Skin epidermis (tissue), 12 donors: ENCODE measurements at regions not wholly inside any gene's neighbourhood (a gene's known extent, or its start where the extent isn't known, plus 50 kb on each side); places are given as distances from the start of the nearest gene placed in this dataset.

ENCODE experiments used
- H3K27ac ChIP-seq, 21 experiments: fragments of 200-600 bp; sonication (generic) in 11 of 21; one replicate each; pipeline ENCODE4 v1.5.0; 2020; ENCODE audit warnings: mild to moderate bottlenecking in 3 of 21, inconsistent platforms in 2 of 21, moderate library complexity in 2 of 21
- H3K4me3 ChIP-seq, 7 experiments: fragments of 200-600 bp; sonication (generic) in 2 of 7; one replicate each; pipeline ENCODE4 v1.5.0; 2020; ENCODE audit warnings: inconsistent platforms in 2 of 7, mild to moderate bottlenecking in 2 of 7, moderate library complexity in 1 of 7

GRCh38 chr10:93248583-93249227 is 175.0 kb downstream of the CYP26A1 start:
- Histone ChIP-seq H3K4me3 (no peak overlapping the region), H3K27ac (no peak overlapping the region)

DNA sequence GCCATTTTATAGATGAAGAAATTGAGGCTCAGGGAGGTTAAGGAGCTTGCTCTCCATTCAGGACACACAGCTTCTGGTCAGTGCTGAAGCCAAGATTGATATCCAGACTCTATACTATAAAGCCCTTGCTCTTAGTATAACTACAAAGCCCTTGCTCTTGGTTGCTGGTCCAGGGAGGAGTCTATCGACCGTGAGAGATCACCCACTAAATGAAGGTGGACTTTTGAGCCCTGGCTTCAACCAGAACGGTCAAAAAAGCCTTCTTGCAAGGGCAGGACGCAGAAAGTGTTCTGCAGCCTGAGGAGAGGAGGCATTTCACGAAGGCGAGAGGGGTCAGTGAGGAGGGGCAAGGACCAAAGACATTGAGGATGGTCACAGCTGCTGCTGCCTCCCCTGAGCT is 176.3 kb downstream of the CYP26A1 start:
- no peak overlapping the region for H3K4me3 ChIP-seq

GRCh38 chr10:93254180-93254853 is 180.6 kb downstream of the CYP26A1 start:
- Histone ChIP-seq H3K27ac (no peak overlapping the region), H3K4me3 (no peak overlapping the region)

More for the DNA sequence above, 176.3 kb downstream of the CYP26A1 start:
- H3K27ac ChIP-seq, result no peak overlapping the region

- Histone ChIP-seq H3K27ac (no peak overlapping the region), H3K4me3 (no peak overlapping the region)
These were observed 181.9 kb downstream of the CYP26A1 start for GRCh38 chr10:93255546-93255945.
